MM.1S (cell line): ENCODE measurements at regions not wholly inside any gene's neighbourhood (a gene's known extent, or its start where the extent isn't known, plus 50 kb on each side); places are given as distances from the start of the nearest gene placed in this dataset.

Source experiments
- EZH2 ChIP-seq: fragments of 300-600 bp; sonication (generic); optimal IDR thresholded peaks from 2 replicates; pipeline ENCODE3; 2017; ENCODE audit warnings: low read depth, mild to moderate bottlenecking, antibody characterized with exemption, low read length, mixed read lengths
- EZH2phosphoT487 ChIP-seq: fragments of 300-600 bp; sonication (generic); IDR thresholded peaks from 2 replicates; pipeline ENCODE4 v1.6.1; 2018; ENCODE audit warnings: antibody characterized with exemption, low read length
- TF ChIP-seq, protein P1 (sequence below): fragments of 300-600 bp; sonication (generic); IDR thresholded peaks from 2 replicates; pipeline ENCODE4 v1.5.1; 2016; ENCODE audit warnings: antibody characterized with exemption, low read length, mixed read lengths

DNA sequence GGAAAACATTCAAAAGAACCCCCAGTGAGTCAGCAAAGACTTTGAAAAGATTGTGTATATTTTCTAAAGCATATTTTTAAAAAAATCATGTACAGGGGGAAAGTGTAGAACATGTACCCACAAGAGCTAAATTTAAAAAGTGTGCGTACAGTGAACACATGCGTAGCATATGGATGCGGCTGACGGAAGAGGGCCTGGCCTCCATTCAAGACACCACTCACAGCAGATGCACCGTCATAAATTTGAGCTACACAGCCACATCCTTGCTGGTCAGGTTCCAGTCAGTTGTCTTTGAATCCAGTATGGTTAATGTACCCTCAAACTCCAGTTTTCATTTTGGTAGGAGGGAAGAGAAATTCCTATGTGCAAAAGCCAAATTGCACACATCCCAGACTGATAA is 54.3 kb upstream of the SPACA1 start:
- TF ChIP-seq, protein P1, sequence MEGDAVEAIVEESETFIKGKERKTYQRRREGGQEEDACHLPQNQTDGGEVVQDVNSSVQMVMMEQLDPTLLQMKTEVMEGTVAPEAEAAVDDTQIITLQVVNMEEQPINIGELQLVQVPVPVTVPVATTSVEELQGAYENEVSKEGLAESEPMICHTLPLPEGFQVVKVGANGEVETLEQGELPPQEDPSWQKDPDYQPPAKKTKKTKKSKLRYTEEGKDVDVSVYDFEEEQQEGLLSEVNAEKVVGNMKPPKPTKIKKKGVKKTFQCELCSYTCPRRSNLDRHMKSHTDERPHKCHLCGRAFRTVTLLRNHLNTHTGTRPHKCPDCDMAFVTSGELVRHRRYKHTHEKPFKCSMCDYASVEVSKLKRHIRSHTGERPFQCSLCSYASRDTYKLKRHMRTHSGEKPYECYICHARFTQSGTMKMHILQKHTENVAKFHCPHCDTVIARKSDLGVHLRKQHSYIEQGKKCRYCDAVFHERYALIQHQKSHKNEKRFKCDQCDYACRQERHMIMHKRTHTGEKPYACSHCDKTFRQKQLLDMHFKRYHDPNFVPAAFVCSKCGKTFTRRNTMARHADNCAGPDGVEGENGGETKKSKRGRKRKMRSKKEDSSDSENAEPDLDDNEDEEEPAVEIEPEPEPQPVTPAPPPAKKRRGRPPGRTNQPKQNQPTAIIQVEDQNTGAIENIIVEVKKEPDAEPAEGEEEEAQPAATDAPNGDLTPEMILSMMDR, result no peak
- no peak for TF ChIP-seq EZH2
- TF ChIP-seq EZH2phosphoT487, result no peak
